ENCODE measurements at regions not wholly inside any gene's neighbourhood (a gene's known extent, or its start where the extent isn't known, plus 50 kb on each side); places are given as distances from the start of the nearest gene placed in this dataset.
"Not testable (repeated sequence)": the region's sequence is repeated elsewhere in the genome, so short reads cannot be mapped to it uniquely, and the experiment has no call there.

GRCh38 chr12:9413862-9414261 is 193.9 kb downstream of the KLRB1 start:
- H3K4me3 ChIP-seq (ENCODE audit: low read length); H3K36me3 ChIP-seq (ENCODE audit: control insufficient read depth, insufficient read depth, low read length); H3K9me3 ChIP-seq (ENCODE audit: control insufficient read depth, low read depth, low read length); DNase-seq; H3K4me1 ChIP-seq (ENCODE audit: control insufficient read depth, insufficient read depth, low read length); H3K27me3 ChIP-seq (ENCODE audit: control insufficient read depth, insufficient read depth, low read length); H3K27ac ChIP-seq (ENCODE audit: low read length): not testable (repeated sequence)
- WGBS (ENCODE audit: insufficient coverage, low lambda C conversion rate): no CpG with 5 or more reads among the region's 7 CpGs

DNA sequence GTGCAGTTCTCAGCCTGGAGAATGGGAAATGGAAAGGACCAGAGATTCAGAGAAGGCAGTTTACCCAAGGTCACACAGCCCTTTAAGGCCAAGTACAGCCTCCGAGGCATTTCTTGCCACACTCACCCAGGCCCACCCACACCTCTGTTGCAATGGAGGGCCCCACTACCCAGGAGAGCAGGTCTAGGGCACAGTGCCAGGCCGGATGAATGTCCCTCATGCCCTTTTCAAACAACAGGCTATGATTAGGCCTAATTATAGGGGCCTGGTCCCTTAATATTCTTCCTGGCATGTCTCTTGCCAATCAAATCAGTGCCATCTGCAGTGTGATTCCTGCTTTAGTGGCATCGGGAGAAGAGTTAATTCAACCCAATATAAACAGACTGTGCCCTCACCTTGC is 195.3 kb downstream of the KLRB1 start:
- H3K4me3 ChIP-seq (ENCODE audit: low read length); DNase-seq; H3K9me3 ChIP-seq (ENCODE audit: control insufficient read depth, low read depth, low read length); H3K27me3 ChIP-seq (ENCODE audit: control insufficient read depth, insufficient read depth, low read length); H3K27ac ChIP-seq (ENCODE audit: low read length); H3K4me1 ChIP-seq (ENCODE audit: control insufficient read depth, insufficient read depth, low read length); H3K36me3 ChIP-seq (ENCODE audit: control insufficient read depth, insufficient read depth, low read length): not testable (repeated sequence)
- WGBS (ENCODE audit: insufficient coverage, low lambda C conversion rate): no CpG with 5 or more reads among the region's 3 CpGs

GRCh38 chr12:9411616-9412268 is 196.0 kb downstream of the KLRB1 start:
- not testable (repeated sequence) for H3K27me3 ChIP-seq (ENCODE audit: control insufficient read depth, insufficient read depth, low read length); H3K36me3 ChIP-seq (ENCODE audit: control insufficient read depth, insufficient read depth, low read length); H3K4me3 ChIP-seq (ENCODE audit: low read length); H3K4me1 ChIP-seq (ENCODE audit: control insufficient read depth, insufficient read depth, low read length); H3K9me3 ChIP-seq (ENCODE audit: control insufficient read depth, low read depth, low read length); H3K27ac ChIP-seq (ENCODE audit: low read length); DNase-seq
- 58% methylated on average over 3 of the region's 7 CpGs for WGBS (ENCODE audit: insufficient coverage, low lambda C conversion rate)

GRCh38 chr12:9407425-9407748 is 199.2 kb upstream of the PZP start:
- no CpG with 5 or more reads among the region's 4 CpGs for WGBS (ENCODE audit: insufficient coverage, low lambda C conversion rate)
- H3K36me3 ChIP-seq (ENCODE audit: control insufficient read depth, insufficient read depth, low read length); H3K9me3 ChIP-seq (ENCODE audit: control insufficient read depth, low read depth, low read length); DNase-seq; H3K4me1 ChIP-seq (ENCODE audit: control insufficient read depth, insufficient read depth, low read length); H3K27ac ChIP-seq (ENCODE audit: low read length); H3K27me3 ChIP-seq (ENCODE audit: control insufficient read depth, insufficient read depth, low read length); H3K4me3 ChIP-seq (ENCODE audit: low read length): not testable (repeated sequence)

DNA sequence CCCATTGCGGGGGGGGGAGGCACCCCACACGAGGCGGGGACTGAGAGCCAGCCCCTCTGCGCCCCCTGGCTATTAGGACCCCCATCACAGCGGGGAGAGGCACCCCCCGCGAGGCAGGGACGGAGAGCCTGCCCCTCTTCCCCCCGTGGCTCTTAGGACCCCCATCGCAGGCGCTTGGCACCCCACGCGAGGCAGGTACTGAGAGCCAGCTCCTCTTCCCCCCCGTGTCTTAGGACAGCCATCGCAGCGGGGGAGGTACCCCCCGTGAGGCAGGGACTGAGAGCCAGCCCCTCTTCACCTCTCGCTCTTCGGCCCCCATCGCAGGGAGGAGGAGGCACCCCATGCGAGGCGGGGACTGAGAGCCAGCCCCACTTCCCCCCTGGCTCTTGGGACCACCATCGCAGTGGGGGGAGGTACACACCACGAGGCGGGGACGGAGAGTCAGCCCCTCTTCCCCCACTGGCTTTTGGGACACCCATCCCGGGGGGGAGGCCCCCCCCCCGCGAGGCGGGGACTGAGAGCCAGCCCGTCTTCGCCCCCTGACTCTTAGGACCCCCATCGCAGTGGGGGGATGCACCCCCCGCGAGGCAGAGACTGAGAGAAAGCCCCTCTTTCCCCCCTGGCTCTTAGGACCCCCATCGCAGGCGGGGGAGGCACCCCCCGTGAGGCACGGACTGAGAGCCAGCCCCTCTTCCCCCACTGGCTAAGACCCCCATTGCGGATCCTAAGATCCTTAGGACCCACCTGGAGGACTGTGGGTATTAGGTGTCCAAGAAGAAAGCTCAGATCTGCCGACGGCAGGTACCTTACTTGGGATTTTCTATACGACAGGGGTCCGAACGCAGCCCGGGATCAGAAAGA is 198.6 kb upstream of the PZP start:
- no peaks in the 10 kb centered on the region for H3K36me3 ChIP-seq (ENCODE audit: control insufficient read depth, insufficient read depth, low read length)
- DNase-seq: no peak
- WGBS (ENCODE audit: insufficient coverage, low lambda C conversion rate): no CpG with 5 or more reads among the region's 46 CpGs
- no peak overlapping the region for H3K27ac ChIP-seq (ENCODE audit: low read length)
- no peak overlapping the region for H3K4me3 ChIP-seq (ENCODE audit: low read length)
- H3K9me3 ChIP-seq (ENCODE audit: control insufficient read depth, low read depth, low read length): peaks cover 9% of the 10 kb centered on the region
- no peaks in the 10 kb centered on the region for H3K4me1 ChIP-seq (ENCODE audit: control insufficient read depth, insufficient read depth, low read length)
- no peaks in the 10 kb centered on the region for H3K27me3 ChIP-seq (ENCODE audit: control insufficient read depth, insufficient read depth, low read length)

- Histone ChIP-seq H3K27ac (ENCODE audit: low read length) (no peak overlapping the region), H3K36me3 (ENCODE audit: control insufficient read depth, insufficient read depth, low read length) (no peaks in the 10 kb centered on the region), H3K27me3 (ENCODE audit: control insufficient read depth, insufficient read depth, low read length) (no peaks in the 10 kb centered on the region), H3K4me3 (ENCODE audit: low read length) (no peak overlapping the region), H3K4me1 (ENCODE audit: control insufficient read depth, insufficient read depth, low read length) (no peaks in the 10 kb centered on the region), H3K9me3 (ENCODE audit: control insufficient read depth, low read depth, low read length) (peaks cover 9% of the 10 kb centered on the region)
- no peak for DNase-seq
- no CpG with 5 or more reads among the region's 25 CpGs for WGBS (ENCODE audit: insufficient coverage, low lambda C conversion rate)
These were observed 197.8 kb upstream of the PZP start for GRCh38 chr12:9405886-9406563.

- DNase-seq: no peak
- Histone ChIP-seq H3K27me3 (ENCODE audit: control insufficient read depth, insufficient read depth, low read length) (no peaks in the 10 kb centered on the region), H3K9me3 (ENCODE audit: control insufficient read depth, low read depth, low read length) (peaks cover 9% of the 10 kb centered on the region)
These were observed 196.5 kb upstream of the PZP start for GRCh38 chr12:9404469-9405260.

DNA sequence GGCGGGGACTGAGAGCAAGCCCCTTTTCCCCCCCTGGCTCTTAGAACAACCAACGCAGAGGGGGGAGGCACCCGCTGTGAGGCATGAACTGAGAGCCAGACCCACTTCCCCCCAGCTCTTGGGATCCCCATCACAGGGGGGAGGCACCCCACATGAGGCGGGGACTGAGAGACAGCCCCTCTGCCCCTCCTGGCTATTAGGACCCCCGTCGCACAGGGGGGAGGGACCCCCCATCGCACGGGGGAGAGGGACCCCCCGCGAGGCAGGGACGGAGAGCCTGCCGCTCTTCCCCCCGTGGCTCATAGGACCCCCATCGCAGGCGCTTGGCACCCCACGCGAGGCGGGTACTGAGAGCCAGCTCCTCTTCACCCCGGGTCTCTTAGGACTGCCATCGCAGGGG is 195.8 kb upstream of the PZP start:
- Histone ChIP-seq H3K4me3 (ENCODE audit: low read length) (no peak overlapping the region), H3K27me3 (ENCODE audit: control insufficient read depth, insufficient read depth, low read length) (no peaks in the 10 kb centered on the region), H3K36me3 (ENCODE audit: control insufficient read depth, insufficient read depth, low read length) (no peaks in the 10 kb centered on the region), H3K4me1 (ENCODE audit: control insufficient read depth, insufficient read depth, low read length) (no peaks in the 10 kb centered on the region), H3K27ac (ENCODE audit: low read length) (no peak overlapping the region), H3K9me3 (ENCODE audit: control insufficient read depth, low read depth, low read length) (peaks cover 9% of the 10 kb centered on the region)
- no CpG with 5 or more reads among the region's 20 CpGs for WGBS (ENCODE audit: insufficient coverage, low lambda C conversion rate)
- no peak for DNase-seq

More at GRCh38 chr12:9404469-9405260, 196.5 kb upstream of the PZP start:
- Histone ChIP-seq H3K4me1 (ENCODE audit: control insufficient read depth, insufficient read depth, low read length) (no peaks in the 10 kb centered on the region), H3K27ac (ENCODE audit: low read length) (no peak overlapping the region), H3K36me3 (ENCODE audit: control insufficient read depth, insufficient read depth, low read length) (no peaks in the 10 kb centered on the region), H3K4me3 (ENCODE audit: low read length) (no peak overlapping the region)
- WGBS (ENCODE audit: insufficient coverage, low lambda C conversion rate): no CpG with 5 or more reads among the region's 39 CpGs

DNA sequence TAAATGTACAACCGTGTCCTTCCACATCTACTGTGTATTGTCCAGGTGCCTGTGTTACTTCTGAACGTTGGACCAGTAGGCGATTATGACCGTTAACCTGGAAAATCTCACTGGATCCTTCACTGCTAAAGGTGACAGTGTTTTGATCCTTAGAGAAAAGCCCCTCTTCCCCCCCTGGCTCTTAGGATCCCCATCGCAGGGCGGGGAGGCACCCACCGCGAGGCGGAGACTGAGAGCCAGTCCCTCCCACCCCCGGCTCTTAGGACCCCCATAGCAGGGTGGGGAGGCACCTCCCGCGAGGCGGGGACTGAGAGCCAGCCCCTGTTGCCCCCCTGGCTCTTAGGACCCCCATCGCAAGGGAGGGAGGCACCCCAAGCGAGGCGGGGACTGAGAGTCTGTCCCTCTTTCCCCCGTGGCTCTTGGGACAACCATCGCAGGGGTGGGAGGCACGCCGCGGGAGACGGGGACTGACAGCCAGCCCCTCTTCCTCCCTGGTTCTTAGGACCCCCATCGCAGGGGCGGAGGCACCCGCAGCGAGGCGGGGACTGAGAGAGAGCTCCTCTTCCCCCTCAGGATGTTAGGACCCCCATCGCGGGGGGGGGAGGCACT is 194.3 kb upstream of the PZP start:
- DNase-seq; H3K4me1 ChIP-seq (ENCODE audit: control insufficient read depth, insufficient read depth, low read length); H3K9me3 ChIP-seq (ENCODE audit: control insufficient read depth, low read depth, low read length); H3K27me3 ChIP-seq (ENCODE audit: control insufficient read depth, insufficient read depth, low read length); H3K4me3 ChIP-seq (ENCODE audit: low read length); H3K27ac ChIP-seq (ENCODE audit: low read length); H3K36me3 ChIP-seq (ENCODE audit: control insufficient read depth, insufficient read depth, low read length): not testable (repeated sequence)
- WGBS (ENCODE audit: insufficient coverage, low lambda C conversion rate): no CpG with 5 or more reads among the region's 29 CpGs

DNA sequence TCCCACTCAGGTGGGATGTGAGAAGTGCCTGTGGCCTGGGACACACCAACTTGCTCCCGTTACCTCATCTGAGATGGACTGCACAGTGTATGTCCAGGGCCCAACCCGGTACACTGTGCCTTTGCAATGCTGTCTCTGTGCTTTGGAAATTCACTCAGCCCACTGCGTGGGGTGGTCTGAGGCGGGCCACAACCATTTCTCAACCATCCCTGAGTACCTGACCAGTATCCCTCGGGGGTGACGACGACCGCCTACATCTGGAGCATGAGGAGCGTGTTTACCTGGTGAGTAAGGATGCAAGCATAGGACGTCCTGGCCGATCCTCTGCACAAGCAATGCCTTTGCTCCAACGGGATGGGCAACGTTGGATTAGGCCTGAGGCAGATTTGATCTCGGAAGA is 188.2 kb upstream of the PZP start:
- WGBS (ENCODE audit: insufficient coverage, low lambda C conversion rate): no CpG with 5 or more reads among the region's 14 CpGs
- not testable (repeated sequence) for H3K9me3 ChIP-seq (ENCODE audit: control insufficient read depth, low read depth, low read length); H3K27ac ChIP-seq (ENCODE audit: low read length); H3K36me3 ChIP-seq (ENCODE audit: control insufficient read depth, insufficient read depth, low read length); H3K27me3 ChIP-seq (ENCODE audit: control insufficient read depth, insufficient read depth, low read length); DNase-seq; H3K4me3 ChIP-seq (ENCODE audit: low read length)
- peaks cover 10% of the 10 kb centered on the region for H3K4me1 ChIP-seq (ENCODE audit: control insufficient read depth, insufficient read depth, low read length)

All from large intestine (tissue), 3 donors.